ENCODE measurements at regions not wholly inside any gene's neighbourhood (a gene's known extent, or its start where the extent isn't known, plus 50 kb on each side); places are given as distances from the start of the nearest gene placed in this dataset.

GRCh38 chr5:167150661-167151060, 1140.8 kb upstream of the WWC1 start:
- no peak for DNase-seq

DNA sequence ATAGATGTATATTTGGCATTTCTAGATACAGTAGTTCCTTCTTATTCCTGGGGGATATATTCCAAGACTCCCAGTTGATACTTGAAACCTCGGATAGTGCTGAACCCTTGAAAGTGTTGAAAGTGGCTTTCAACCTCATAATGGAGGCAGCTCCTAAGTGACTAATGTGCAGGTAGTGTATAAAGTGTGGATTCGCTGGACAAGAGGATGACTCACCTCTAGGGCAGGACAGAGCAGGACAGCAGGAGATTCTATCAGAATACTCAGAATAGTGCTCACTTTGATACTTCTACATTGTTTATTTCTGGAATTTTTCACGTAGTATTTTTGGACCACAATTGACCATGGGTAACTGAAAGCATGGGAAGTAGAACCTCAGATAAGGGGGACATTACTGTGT, 1138.9 kb upstream of the WWC1 start:
- DNase-seq: no peak

DNA sequence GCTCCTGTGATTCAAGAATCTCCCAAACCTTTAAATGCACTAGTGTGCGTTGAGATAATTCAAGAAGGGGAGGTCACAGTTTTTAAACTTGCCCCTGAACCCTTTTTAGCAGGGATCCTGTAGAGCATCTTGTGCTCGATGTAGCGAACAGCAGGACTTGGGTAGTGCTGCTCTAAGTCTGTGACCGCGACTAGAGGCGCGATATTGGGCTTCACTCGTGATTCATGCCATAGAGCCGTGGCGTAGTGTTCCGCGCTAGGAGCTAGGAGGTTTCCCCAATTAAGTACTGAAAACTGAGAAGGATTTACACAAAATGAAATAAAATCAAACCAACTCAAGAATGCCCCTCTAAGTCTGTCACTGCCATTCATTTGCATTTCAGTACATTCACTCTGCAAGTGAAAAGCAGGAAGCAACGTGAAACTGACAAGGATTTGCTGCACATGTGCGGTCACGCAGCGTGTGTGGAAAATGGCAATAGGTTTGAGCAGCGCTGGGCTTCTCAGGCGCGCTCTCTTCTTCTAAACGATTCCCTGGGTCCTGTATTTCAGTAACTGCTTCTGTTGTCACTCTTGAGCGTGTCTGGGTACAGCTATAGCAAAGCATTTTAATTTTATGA, 1135.9 kb upstream of the WWC1 start:
- no peak for DNase-seq

DNA sequence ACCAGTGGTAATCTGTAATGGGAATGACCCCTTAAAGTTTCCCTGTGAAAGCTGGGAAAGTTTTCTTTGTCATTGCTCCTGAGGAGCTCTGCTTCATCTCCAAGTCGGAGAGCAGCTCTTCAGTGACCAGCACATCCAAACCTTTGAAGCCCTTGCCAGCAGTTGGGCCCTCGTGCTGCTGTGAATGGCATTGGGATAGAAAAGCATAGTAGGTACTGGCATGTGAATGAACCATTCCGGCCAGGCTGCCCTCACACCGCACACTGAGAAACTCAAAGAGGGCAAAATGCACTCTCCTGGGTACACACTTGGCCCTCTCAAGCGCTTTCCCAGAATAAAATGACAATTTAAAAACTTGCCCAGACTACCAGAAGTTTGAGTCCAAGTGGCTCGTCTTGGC, 1135.0 kb upstream of the WWC1 start:
- DNase-seq: no peak

GRCh38 chr5:167158588-167158987, 1132.9 kb upstream of the WWC1 start:
- DNase-seq: no peak

- DNase-seq: no peak
Observed at GRCh38 chr5:167160388-167160787, 1131.1 kb upstream of the WWC1 start.

DNA sequence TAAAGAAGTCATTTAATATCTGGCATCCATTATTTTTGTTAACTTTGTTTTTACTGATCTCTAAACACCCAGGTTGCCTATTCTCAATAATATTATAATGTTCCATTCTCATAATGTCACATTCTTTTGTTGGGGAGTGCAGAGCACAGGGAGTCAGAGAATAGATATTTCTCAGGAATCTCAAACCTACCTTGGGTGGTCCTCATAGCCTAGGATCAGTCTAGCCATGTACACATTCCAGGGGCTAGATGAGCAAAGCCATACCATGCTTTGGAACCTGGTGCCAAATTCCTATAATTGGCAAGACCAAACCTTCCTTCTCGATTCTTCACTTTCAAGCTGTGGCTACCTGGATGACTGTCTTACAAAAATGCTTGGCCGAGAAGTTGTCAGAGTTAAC, 1124.7 kb upstream of the WWC1 start:
- DNase-seq: no peak

DNA sequence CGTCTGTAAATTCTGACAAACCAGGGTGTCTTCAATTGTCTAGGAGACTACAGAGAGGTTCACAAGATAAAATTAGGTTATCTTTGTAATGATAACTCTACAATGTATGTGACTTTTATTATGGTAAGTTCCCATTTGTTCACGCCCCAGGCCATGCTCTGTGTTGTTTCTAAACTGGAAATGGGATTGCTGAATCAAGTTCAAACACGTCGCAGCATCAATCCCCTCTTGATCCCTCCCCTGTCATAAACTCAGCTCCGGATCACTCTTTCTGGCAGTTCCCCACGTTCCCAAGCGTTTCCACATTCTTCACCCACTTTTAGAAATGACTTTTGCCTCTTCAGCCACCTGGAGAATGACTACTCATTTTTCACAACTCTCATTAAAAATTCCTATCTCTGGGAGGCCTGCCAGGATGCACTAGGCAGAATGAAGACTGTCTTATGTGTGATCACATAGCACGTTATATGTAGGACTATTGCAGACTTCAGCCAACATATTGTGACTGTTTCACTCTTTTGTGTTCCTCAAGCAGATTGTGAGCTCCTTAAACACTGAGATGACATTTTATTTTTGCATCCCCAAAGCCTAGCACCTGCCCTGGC, 1124.2 kb upstream of the WWC1 start:
- no peak for DNase-seq

DNA sequence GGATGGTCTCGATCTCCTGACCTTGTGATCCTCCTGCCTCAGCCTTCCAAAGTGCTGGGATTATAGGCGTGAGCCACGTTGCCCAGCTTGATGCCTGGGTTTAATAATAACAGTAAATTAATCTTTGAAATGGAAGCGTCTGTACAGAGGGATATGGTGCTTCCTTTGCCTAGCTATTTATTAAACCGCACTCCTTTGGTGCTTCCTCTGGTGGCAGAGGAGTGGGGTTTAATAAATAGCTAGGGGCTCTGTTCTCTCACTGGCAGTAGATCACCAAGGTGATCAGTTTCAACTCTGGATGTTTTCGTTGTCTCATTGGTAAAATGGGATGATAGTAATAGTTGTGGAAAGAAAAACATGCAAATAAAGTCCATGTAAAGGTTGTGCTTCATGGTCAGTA, 1122.5 kb upstream of the WWC1 start:
- DNase-seq: no peak

DNA sequence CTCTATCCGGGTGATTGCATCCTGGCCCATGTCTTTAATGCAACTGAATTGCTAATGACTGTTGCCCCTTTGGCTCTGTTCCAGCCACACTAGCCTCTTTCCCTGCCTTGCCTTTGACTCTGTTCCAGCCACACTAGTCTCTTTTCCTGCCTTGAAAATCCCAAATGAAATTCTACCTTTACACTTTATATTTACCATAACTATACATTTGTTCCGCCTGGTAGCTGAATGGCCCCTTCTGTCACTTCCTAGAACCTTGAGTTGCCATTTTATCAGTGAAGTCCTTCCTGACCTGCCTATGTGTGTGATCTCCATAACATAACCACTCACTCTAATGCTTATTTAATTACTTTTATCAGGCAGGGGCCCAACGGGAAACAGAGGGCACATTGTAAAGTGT, 1120.4 kb upstream of the WWC1 start:
- no peak for DNase-seq

DNA sequence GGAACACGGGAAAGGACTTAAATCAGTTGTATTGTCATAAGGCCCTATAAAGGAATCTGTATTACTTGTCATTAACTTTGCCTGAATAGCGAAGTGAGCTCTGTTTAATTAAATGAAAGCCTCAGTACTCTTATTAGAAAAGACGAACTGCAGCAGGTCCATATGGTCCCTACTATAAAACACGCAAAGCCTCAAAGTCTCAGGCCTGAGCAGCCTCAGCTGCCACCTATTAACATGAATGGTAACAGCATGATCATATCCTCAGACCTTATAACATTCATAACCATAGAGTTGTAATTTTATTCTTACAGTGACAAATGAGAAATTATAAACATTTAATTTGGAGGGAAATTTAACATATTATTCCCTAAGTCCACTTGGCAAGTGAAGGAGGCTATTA, 1113.7 kb upstream of the WWC1 start:
- DNase-seq: no peak

GRCh38 chr5:167180906-167181305, 1110.5 kb upstream of the WWC1 start:
- no peak for DNase-seq

DNA sequence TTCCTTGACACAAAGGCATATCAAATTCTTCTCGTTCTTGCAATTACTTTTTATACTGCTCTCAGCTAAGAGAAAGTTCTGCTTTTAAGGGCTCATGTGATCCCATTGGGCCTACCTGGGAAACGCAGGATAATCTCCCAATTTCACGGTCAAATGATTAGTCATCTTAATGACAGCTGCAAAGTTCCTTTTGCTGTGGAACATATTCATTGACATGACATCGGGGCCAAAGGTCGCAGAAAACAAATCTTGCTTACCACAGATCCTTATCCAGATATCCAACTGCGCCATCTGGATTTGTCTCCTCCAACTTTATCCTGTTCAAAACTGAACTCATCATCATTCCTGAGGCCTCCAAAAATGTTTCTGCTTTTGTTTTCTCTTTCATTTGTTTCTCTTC, 1085.6 kb upstream of the WWC1 start:
- no peak for DNase-seq

GRCh38 chr5:167207081-167207480, 1084.4 kb upstream of the WWC1 start:
- no peak for DNase-seq

DNA sequence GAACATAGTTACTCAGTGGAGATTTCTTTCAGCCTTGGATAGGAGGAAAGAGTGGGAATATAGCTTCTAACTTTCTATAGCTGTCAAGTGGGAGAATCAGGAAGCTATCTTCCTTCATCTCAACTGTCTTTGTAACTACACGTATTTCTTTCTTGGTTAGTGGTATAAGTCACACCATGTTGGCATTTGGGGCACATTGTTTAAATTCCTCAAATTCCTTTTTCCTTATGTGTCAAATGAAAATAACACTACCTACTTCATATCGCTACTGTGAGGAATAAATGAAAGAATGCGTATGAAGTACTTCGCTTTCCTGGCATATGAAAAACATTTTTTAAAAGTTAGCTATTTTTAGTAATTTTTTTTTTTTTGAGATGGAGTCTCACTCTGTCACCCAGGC, 1082.5 kb upstream of the WWC1 start:
- DNase-seq: no peak

DNA sequence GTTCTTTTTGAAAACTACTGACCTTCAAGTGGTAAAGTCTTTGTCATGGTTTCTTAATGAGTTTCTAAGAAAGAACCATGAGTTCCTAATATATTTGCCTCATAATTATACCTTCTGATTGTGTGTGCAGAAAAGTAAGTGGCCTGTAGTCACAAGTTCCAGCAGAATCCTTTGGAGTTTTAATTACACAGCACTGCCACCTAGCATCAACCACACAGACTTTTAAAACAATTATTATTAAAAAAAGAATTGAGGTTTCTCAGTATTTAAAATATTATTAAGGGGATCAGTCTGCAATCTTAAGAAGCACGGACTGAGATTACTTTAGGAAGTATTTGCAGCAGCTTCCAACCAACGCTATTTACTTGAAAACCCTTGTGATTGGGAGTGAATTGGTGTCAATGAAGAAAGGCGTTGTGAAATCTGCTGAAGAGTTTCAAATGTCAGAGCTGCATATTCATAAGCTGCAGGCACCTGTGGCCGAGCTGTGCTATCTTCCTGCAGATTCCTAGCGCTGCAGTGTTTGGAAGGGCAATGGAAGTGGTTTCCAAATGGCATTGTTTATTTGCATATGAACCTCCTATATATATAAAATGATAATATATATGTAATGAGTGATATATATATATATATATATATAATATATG, 1074.2 kb upstream of the WWC1 start:
- DNase-seq: no peak

DNA sequence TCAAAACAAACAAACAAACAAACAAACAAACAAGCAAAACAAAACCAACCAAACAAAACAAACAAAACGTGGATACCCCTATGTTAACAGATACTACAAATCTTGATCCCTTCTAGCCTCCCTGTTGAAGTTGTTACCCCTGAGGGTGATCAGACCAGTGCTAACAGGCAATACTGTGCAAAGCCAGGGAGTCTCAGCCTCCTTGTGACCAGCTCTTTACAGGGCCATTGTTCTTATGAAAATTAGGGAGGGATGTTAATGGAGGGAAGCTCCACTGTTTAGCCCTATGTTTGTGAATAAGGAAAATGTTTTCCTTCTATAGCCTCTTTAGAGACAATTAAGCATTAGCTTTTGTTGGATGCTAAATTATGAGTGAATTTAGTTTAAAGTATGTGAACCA, 1072.1 kb upstream of the WWC1 start:
- DNase-seq: no peak

DNA sequence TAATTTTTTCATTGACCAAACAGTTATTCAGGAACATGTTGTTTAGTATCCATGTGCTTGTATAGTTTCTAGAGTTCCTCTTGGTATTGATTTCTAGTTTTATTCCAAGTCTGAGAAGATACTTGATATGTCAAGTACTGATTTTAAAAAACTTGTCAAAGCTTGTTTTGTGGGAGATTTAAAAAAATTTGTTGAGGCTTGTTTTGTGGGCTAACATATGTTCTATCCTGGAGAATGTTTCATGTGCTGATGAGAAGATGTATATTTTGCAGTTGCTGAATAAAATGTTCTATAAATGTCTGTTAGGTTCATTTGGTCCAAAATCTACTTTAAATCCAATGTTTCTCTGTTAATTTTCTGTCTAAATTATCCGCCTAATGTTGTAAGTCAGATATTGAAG, 1065.1 kb upstream of the WWC1 start:
- no peak for DNase-seq

- DNase-seq: no peak
Observed at GRCh38 chr5:167228134-167228533, 1063.3 kb upstream of the WWC1 start.

GRCh38 chr5:167229751-167230150, 1061.7 kb upstream of the WWC1 start:
- DNase-seq: no peak

GRCh38 chr5:167230414-167230813, 1061.0 kb upstream of the WWC1 start:
- DNase-seq: no peak

DNA sequence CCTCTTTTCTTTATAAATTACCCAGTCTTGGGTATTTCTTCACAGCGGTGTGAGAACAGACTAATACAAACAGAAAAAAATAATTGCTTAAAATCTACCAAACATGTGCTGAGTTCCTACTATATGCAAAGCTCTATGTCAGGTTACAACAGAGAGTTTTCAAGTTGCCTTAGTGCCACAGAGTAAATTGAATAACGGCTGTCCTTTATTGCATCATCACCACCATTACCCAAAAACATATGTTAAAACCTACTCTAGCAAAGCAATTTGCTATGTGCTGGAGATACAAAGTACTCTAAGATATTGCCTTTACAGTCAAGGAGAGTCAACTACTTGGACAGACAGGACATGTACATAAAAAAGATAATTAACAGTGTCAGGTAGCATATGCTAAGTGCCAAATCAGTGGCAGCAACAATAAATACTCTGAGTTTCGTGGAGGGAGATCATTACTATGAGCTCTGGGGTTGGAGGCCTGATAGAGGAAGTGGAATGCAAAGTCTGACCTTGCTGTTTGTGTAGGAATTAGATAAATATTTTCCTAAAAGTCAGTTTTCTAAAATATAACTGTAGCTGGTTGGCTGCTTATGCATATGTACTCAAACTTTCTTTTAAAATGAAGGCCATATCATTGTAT, 1058.7 kb upstream of the WWC1 start:
- no peak for DNase-seq

- no peak for DNase-seq
Observed at GRCh38 chr5:167233507-167234220, 1057.8 kb upstream of the WWC1 start.
